ENCODE measurements at regions not wholly inside any gene's neighbourhood (a gene's known extent, or its start where the extent isn't known, plus 50 kb on each side); places are given as distances from the start of the nearest gene placed in this dataset.
"Not testable (repeated sequence)": the region's sequence is repeated elsewhere in the genome, so short reads cannot be mapped to it uniquely, and the experiment has no call there.

DNA sequence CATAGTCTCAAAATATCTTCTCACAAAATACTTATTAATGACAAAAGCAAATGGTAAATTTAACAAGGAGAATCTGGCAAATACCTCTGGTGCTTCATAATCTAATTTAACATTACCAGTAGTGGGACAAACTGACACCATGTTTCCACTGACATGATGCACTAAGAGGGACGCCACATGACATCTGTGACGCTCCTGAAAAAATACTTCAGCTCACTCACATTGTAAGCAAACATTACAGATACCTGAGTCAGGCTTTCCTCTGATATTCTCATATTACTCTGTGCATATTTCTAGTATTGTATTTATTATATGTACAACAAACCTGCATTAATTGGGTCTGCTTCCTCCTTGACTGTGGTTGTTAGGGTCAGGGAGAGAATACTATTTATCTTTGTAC lies 56.7 kb upstream of the OSMR start:
- Mint-ChIP-seq H3K4me1 (no peaks in the 10 kb centered on the region), H3K36me3 (no peaks in the 10 kb centered on the region), H3K9me3 (peaks cover 3% of the 10 kb centered on the region), H3K27ac (no peak overlapping the region), H3K27me3 (no peaks in the 10 kb centered on the region), H3K4me3 (no peak overlapping the region)
- no peak for ATAC-seq

GRCh38 chr5:38789777-38790176 lies 56.0 kb upstream of the OSMR start:
- no peak overlapping the region for H3K4me3 Mint-ChIP-seq
- H3K9me3 Mint-ChIP-seq, result peaks cover 3% of the 10 kb centered on the region
- ATAC-seq, result no peak
- H3K27ac Mint-ChIP-seq, result no peak overlapping the region
- no peaks in the 10 kb centered on the region for H3K4me1 Mint-ChIP-seq
- no peaks in the 10 kb centered on the region for H3K36me3 Mint-ChIP-seq
- H3K27me3 Mint-ChIP-seq, result no peaks in the 10 kb centered on the region

- Mint-ChIP-seq H3K36me3 (no peaks in the 10 kb centered on the region), H3K4me3 (no peak overlapping the region), H3K4me1 (no peaks in the 10 kb centered on the region), H3K9me3 (peaks cover 3% of the 10 kb centered on the region), H3K27me3 (no peaks in the 10 kb centered on the region), H3K27ac (no peak overlapping the region)
- ATAC-seq, result no peak
These were observed 55.5 kb upstream of the OSMR start for GRCh38 chr5:38790268-38790667.

DNA sequence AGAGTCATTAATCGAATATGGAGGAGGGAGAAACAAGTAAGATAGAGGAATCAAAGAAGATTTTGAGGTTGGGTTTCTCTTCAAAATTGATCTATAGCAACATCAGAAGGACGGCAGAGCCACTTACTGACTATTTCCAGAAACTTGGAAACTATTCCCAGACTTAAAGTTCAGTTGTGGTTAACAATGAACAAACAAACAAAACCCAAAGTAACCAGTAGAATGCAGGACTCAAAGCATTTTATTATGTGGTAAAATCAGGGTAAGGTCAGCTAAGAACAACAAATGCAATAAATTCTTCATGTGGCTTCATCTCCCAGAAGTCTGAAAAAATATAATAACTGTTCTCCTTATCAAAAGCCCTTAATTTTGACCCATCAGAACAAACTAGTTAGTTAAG lies 54.9 kb upstream of the OSMR start:
- Mint-ChIP-seq H3K4me3 (no peak overlapping the region), H3K27me3 (no peaks in the 10 kb centered on the region), H3K4me1 (no peaks in the 10 kb centered on the region), H3K27ac (no peak overlapping the region), H3K9me3 (peaks cover under 1% of the 10 kb centered on the region), H3K36me3 (no peaks in the 10 kb centered on the region)
- no peak for ATAC-seq

- no peaks in the 10 kb centered on the region for H3K36me3 Mint-ChIP-seq
- H3K27me3 Mint-ChIP-seq, result no peaks in the 10 kb centered on the region
- no peak overlapping the region for H3K4me3 Mint-ChIP-seq
- H3K9me3 Mint-ChIP-seq, result no peaks in the 10 kb centered on the region
- ATAC-seq, result peak; percentile 31
- no peaks in the 10 kb centered on the region for H3K4me1 Mint-ChIP-seq
- no peak overlapping the region for H3K27ac Mint-ChIP-seq
These were observed 52.7 kb upstream of the OSMR start for GRCh38 chr5:38793099-38793498.

DNA sequence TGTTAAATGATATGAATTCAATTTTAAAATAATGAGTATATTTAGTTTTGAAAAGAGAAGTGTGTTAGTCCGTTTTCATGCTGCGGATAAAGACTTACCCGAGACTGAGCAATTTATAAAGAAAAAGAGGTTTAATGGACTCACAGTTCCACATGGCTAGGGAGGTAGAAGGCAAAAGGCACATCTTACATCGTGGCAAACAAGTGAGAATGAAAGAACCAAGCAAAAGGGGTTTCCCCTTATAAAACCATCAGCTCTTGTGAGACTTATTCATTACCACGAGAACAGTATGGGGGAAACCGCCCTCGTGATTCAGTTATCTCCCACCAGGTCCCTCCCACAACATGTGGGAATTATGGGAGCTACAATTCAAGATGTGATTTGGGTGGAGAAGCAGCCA lies 51.8 kb upstream of the OSMR start:
- not testable (repeated sequence) for ATAC-seq, H3K4me3 Mint-ChIP-seq, H3K4me1 Mint-ChIP-seq, H3K36me3 Mint-ChIP-seq, H3K27ac Mint-ChIP-seq, H3K27me3 Mint-ChIP-seq, H3K9me3 Mint-ChIP-seq

DNA sequence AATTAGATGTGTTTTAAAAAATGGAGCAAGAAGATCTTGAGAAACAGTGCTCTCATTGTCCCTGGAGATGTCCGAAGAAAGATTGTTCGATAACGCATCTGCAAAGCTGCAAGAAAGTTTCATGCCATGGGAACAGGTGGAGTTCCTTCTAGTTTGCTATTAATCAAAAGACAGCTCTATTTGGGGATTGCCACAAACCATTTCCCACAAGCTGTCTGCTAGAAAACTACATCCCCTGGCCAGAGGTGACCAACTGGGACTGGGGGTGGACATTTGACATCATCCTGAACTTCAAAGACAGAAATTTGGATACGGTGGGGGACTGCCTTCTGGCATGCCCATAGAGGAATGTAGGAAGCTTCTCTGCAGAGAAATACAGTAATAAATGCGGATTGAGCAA lies 50.8 kb upstream of the OSMR start:
- Mint-ChIP-seq H3K36me3 (no peaks in the 10 kb centered on the region), H3K4me1 (no peaks in the 10 kb centered on the region), H3K27me3 (peaks cover 4% of the 10 kb centered on the region), H3K9me3 (no peaks in the 10 kb centered on the region), H3K27ac (no peak overlapping the region), H3K4me3 (no peak overlapping the region)
- ATAC-seq, result no peak

DNA sequence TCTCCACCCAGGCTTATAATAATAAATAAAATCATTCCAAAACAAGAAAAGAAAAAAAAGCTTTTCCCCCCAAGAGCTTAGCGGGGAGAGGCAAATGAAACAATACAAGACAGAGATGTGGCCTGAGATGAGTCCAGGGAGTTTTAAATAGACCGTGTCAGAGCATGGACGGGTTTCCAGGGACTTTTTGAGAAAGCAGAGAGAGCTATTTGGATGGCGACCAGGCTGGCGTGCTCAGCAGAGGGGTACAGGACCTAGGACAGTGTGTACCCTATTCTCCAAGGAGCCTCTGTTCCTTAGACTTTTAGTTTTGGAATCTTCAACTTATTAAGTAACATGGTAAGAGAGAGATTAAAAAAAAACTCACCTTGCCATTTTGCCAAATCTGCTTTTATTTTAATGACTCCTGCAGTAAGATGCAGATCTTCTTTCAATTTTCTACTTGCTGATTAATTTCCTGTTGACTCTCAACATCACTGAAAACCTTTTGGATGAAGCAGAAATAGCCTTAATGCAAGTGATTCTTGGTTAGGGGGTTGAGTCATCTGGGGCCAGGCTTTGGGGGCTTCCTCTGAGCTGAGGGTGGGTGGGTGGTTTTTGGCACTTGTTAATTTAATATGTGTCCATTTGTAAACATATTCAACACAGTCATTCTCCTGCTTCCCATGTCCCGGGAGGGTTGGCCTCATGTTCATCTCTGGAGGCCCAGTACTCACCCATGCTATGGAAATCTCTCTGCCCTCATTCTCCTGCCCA lies 49.6 kb upstream of the OSMR start:
- H3K4me3 Mint-ChIP-seq, result no peak overlapping the region
- peaks cover 8% of the 10 kb centered on the region for H3K27me3 Mint-ChIP-seq
- H3K4me1 Mint-ChIP-seq, result no peaks in the 10 kb centered on the region
- no peak for ATAC-seq
- no peak overlapping the region for H3K27ac Mint-ChIP-seq
- no peaks in the 10 kb centered on the region for H3K36me3 Mint-ChIP-seq
- no peaks in the 10 kb centered on the region for H3K9me3 Mint-ChIP-seq

Data from stimulated activated memory B cell treated with anti-CD40 and anti-IgM and Interleukin-4, amounts not matched to agents 10 μg/mL and 1 μg/mL and 100 μg/mL, for 72 hours (primary cell).